IMR-90 (cell line): ENCODE measurements at regions not wholly inside any gene's neighbourhood (a gene's known extent, or its start where the extent isn't known, plus 50 kb on each side); places are given as distances from the start of the nearest gene placed in this dataset.

Source experiments
- ATAC-seq: fragments of 200-7000 bp; cut with Tn5 transposase; 2 replicates; pipeline ENCODE4 v1.9.1; 2020; ENCODE audit warnings: low read depth, mild to moderate bottlenecking, moderate library complexity
- BruUV-seq: library from RNA; stranded (reverse); fragments of 400-500 nt; replicated peaks from 2 replicates; lab custom pipeline; 2021; lab: Mats Ljungman, UMichigan
- CTCF ChIA-PET: fragments of 300-600 bp; formaldehyde crosslinking; extraction: SDS; loops from one replicate; lab custom pipeline; 2021; ENCODE audit warnings: antibody characterized with exemption; lab: Yijun Ruan, JAX
- POLR2A ChIA-PET: fragments of 300-600 bp; sonication (Branson Sonifier 250); formaldehyde crosslinking; loops from one replicate; lab custom pipeline; 2022; ENCODE audit warnings: antibody characterized with exemption; ENCODE audit not compliant: unreplicated experiment; lab: Charles Lee
- DNase-seq: peaks from one replicate; pipeline ENCODE4 v3.0.0; 2013
- H2AFZ ChIP-seq: replicated peaks from 2 replicates; pipeline ENCODE3; 2013; ENCODE audit warnings: low read length, mild to moderate bottlenecking; ENCODE audit not compliant: poor library complexity
- H2AK5ac ChIP-seq: 2 replicates; pipeline ENCODE4 v1.6.1; 2013; ENCODE audit warnings: low read depth, low read length, inconsistent platforms
- H2AK9ac ChIP-seq: replicated peaks from 2 replicates; pipeline ENCODE3; 2013; ENCODE audit warnings: mild to moderate bottlenecking, low read depth, low read length, moderate library complexity; ENCODE audit not compliant: poor library complexity
- H2BK120ac ChIP-seq: 2 replicates; pipeline ENCODE4 v1.6.1; 2013; ENCODE audit warnings: low read depth, low read length, inconsistent platforms
- H2BK15ac ChIP-seq: 3 replicates; pipeline ENCODE4 v1.6.1; 2013; ENCODE audit warnings: low read depth, low read length, inconsistent platforms
- H2BK20ac ChIP-seq: 2 replicates; pipeline ENCODE4 v1.6.1; 2013; ENCODE audit warnings: low read depth, mild to moderate bottlenecking, inconsistent platforms, low read length, moderate library complexity
- H2BK5ac ChIP-seq: 2 replicates; pipeline ENCODE4 v1.6.1; 2013; ENCODE audit warnings: mild to moderate bottlenecking, low read depth, low read length, inconsistent platforms; ENCODE audit not compliant: poor library complexity, severe bottlenecking
- H3K14ac ChIP-seq: replicated peaks from 2 replicates; pipeline ENCODE4 v1.6.1; 2013; ENCODE audit warnings: low read depth, low read length, inconsistent platforms
- H3K18ac ChIP-seq: 2 replicates; pipeline ENCODE4 v1.6.1; 2013; ENCODE audit warnings: low read depth, low read length, control low read depth
- H3K23ac ChIP-seq: 2 replicates; pipeline ENCODE4 v1.6.1; 2013; ENCODE audit warnings: low read depth, low read length, inconsistent platforms
- H3K27ac ChIP-seq: 2 replicates; pipeline ENCODE4 v1.5.1; 2013; ENCODE audit warnings: mild to moderate bottlenecking, control low read depth, low read length; ENCODE audit not compliant: insufficient read depth
- H3K27me3 ChIP-seq: 2 replicates; pipeline ENCODE4 v1.6.1; 2013; ENCODE audit warnings: low read length; ENCODE audit not compliant: control insufficient read depth, insufficient read depth
- H3K36me3 ChIP-seq: 2 replicates; pipeline ENCODE4 v1.6.1; 2013; ENCODE audit warnings: low read length, mixed read lengths; ENCODE audit not compliant: control insufficient read depth, insufficient read depth
- H3K4ac ChIP-seq: 2 replicates; pipeline ENCODE4 v1.6.1; 2013; ENCODE audit warnings: low read depth, low read length, inconsistent platforms
- H3K4me1 ChIP-seq: 2 replicates; pipeline ENCODE4 v1.6.1; 2013; ENCODE audit warnings: low read length, mixed read lengths; ENCODE audit not compliant: control insufficient read depth, insufficient read depth
- H3K4me2 ChIP-seq: 2 replicates; pipeline ENCODE4 v1.6.1; 2013; ENCODE audit warnings: low read depth, mild to moderate bottlenecking, control low read depth, low read length, moderate library complexity
- H3K4me3 ChIP-seq: 2 replicates; pipeline ENCODE4 v1.5.1; 2013; ENCODE audit warnings: low read depth, mild to moderate bottlenecking, control low read depth, low read length, moderate library complexity; ENCODE audit not compliant: insufficient read depth
- H3K56ac ChIP-seq: 2 replicates; pipeline ENCODE4 v1.6.1; 2013; ENCODE audit warnings: low read length, inconsistent platforms; ENCODE audit not compliant: insufficient read depth; ENCODE audit errors: extremely low read depth
- H3K79me1 ChIP-seq, 2 experiments: 2 replicates each; pipeline ENCODE4 v1.6.1; 2013; ENCODE audit warnings: low read length in 2 of 2, inconsistent platforms in 1 of 2, low read depth in 1 of 2
- H3K9ac ChIP-seq: 2 replicates; pipeline ENCODE4 v1.6.1; 2013; ENCODE audit warnings: low read depth, low read length, control low read depth
- H3K9me1 ChIP-seq: 2 replicates; pipeline ENCODE4 v1.6.1; 2013; ENCODE audit warnings: low read length, inconsistent platforms; ENCODE audit not compliant: insufficient read depth
- H3K9me3 ChIP-seq: 2 replicates; pipeline ENCODE4 v1.6.1; 2013; ENCODE audit warnings: low read length; ENCODE audit not compliant: control insufficient read depth, insufficient read depth
- H4K20me1 ChIP-seq: 2 replicates; pipeline ENCODE4 v1.6.1; 2013; ENCODE audit warnings: low read length, inconsistent platforms; ENCODE audit not compliant: insufficient read depth
- H4K5ac ChIP-seq: 2 replicates; pipeline ENCODE4 v1.6.1; 2013; ENCODE audit warnings: mild to moderate bottlenecking, low read depth, low read length, control low read depth
- H4K8ac ChIP-seq, 2 experiments: 2 replicates each; pipeline ENCODE4 v1.6.1; 2013; ENCODE audit warnings: low read depth in 2 of 2, low read length in 2 of 2, control low read depth in 1 of 2, inconsistent platforms in 1 of 2
- H4K91ac ChIP-seq: 2 replicates; pipeline ENCODE4 v1.6.1; 2013; ENCODE audit warnings: low read depth, low read length, inconsistent platforms; ENCODE audit not compliant: insufficient read depth
- BHLHE40 ChIP-seq: fragments of 150-350 bp; IDR thresholded peaks from 2 replicates; pipeline ENCODE4 v1.6.1; 2016; ENCODE audit warnings: mild to moderate bottlenecking, low read depth, low read length
- CEBPB ChIP-seq: IDR thresholded peaks from 2 replicates; pipeline ENCODE4 v1.6.1; 2012; ENCODE audit warnings: low read depth, low read length, improper control_type of control experiment
- CHD1 ChIP-seq: IDR thresholded peaks from 2 replicates; pipeline ENCODE4 v1.6.1; 2012; ENCODE audit warnings: low read depth, low read length, improper control_type of control experiment
- FOS ChIP-seq: fragments of 150-350 bp; IDR thresholded peaks from 2 replicates; pipeline ENCODE4 v1.6.1; 2016; ENCODE audit warnings: low read depth, low read length
- MAFK ChIP-seq: IDR thresholded peaks from 2 replicates; pipeline ENCODE4 v1.6.1; 2012; ENCODE audit warnings: low read depth, low read length, improper control_type of control experiment
- MAZ ChIP-seq: IDR thresholded peaks from 2 replicates; pipeline ENCODE4 v1.6.1; 2012; ENCODE audit warnings: low read depth, mild to moderate bottlenecking, low read length, improper control_type of control experiment, moderate library complexity, borderline replicate concordance
- MXI1 ChIP-seq: IDR thresholded peaks from 2 replicates; pipeline ENCODE4 v1.6.1; 2012; ENCODE audit warnings: low read depth, mild to moderate bottlenecking, low read length, moderate library complexity, borderline replicate concordance
- NFE2L2 ChIP-seq: fragments of 150-350 bp; IDR thresholded peaks from 2 replicates; pipeline ENCODE4 v1.6.1; 2016; ENCODE audit warnings: low read depth, mild to moderate bottlenecking, low read length
- POLR2A ChIP-seq: IDR thresholded peaks from 2 replicates; pipeline ENCODE4 v1.6.1; 2012; ENCODE audit warnings: mild to moderate bottlenecking, low read depth, low read length
- RAD21 ChIP-seq: IDR thresholded peaks from 2 replicates; pipeline ENCODE4 v1.6.1; 2012; ENCODE audit warnings: low read length, improper control_type of control experiment
- RCOR1 ChIP-seq: IDR thresholded peaks from 2 replicates; pipeline ENCODE4 v1.6.1; 2012; ENCODE audit warnings: mild to moderate bottlenecking, low read length, improper control_type of control experiment; ENCODE audit not compliant: insufficient replicate concordance
- RFX5 ChIP-seq: IDR thresholded peaks from 2 replicates; pipeline ENCODE4 v1.8.0; 2012; ENCODE audit warnings: low read depth, mild to moderate bottlenecking, low read length, moderate library complexity
- SMC3 ChIP-seq: fragments of 150-350 bp; IDR thresholded peaks from 2 replicates; pipeline ENCODE4 v1.6.1; 2016; ENCODE audit warnings: low read depth, mild to moderate bottlenecking, antibody characterized with exemption, low read length, moderate library complexity
- WGBS, 2 experiments: methylation state at CpG; one replicate each; pipeline versions ENCODE4 v1.1.5 to v1.1.7; 2013; ENCODE audit warnings: missing lambda C conversion rate in 2 of 2; ENCODE audit not compliant: insufficient read length in 1 of 2; ENCODE audit errors: extremely low coverage in 2 of 2; 5-methylcytosine and 5-hydroxymethylcytosine counted together
- dilution Hi-C: fragments of 300-500 bp; cut with HindIII; formaldehyde crosslinking; loops from one replicate; pipeline ENCODE4 v1.14.3; 2018; ENCODE audit warnings: low sequenced_read_pairs; ENCODE audit not compliant: unreplicated experiment
- in situ Hi-C: fragments of 300-500 bp; cut with MboI; formaldehyde crosslinking; loops from 3 replicates; pipeline ENCODE4 v1.14.3; 2019; ENCODE audit warnings: low sequenced_read_pairs, inconsistent platforms, mixed read lengths
- intact Hi-C: fragments of 100-400 bp; cut with micrococcal nuclease; formaldehyde crosslinking; loops from 2 replicates; pipeline ENCODE4 v1.10.0; 2022
- TF ChIP-seq, protein P1 (sequence below): fragments of 150-350 bp; IDR thresholded peaks from 2 replicates; pipeline ENCODE4 v1.6.1; 2017; ENCODE audit warnings: mild to moderate bottlenecking, antibody characterized with exemption, low read length, low read depth
- TF ChIP-seq, protein P2 (sequence below): fragments of 150-350 bp; IDR thresholded peaks from 2 replicates; pipeline ENCODE4 v1.6.1; 2016; ENCODE audit warnings: low read depth, mild to moderate bottlenecking, low read length, moderate library complexity, borderline replicate concordance
- TF ChIP-seq, protein P3 (sequence below): conservative IDR thresholded peaks from 2 replicates; pipeline ENCODE4 v1.5.1; 2012; ENCODE audit warnings: mild to moderate bottlenecking, low read depth, low read length, improper control_type of control experiment

DNA sequence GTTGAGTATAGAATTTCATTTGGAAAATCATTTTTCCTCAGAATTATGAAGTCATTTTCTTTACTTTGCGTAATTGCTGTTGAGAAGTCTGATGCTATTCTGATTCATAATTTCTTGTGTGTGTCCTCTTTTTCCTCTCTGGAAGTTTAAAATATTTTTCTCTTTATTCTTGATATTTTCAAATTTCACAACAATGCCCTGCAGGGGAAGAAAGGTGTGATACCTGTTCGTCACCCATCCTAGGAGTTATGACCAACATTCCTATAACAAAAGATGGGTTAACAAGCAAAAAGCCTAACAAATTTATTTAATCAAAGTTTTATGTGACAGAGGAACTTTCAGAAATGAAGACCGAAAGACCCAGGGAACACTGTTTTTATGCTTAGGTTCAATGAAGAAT, 171.5 kb upstream of the AKIRIN2 start:
- Histone ChIP-seq H3K9me3 (no peaks in the 10 kb centered on the region), H3K27me3 (peaks cover 16% of the 10 kb centered on the region), H4K91ac (no peak overlapping the region), H2BK5ac (no peak overlapping the region), H4K20me1 (no peaks in the 10 kb centered on the region), H3K23ac (no peak overlapping the region), H3K79me1 (no peaks in the 10 kb centered on the region), H4K8ac (no peak overlapping the region), H2BK15ac (no peak overlapping the region), H3K9ac (no peak overlapping the region), H2BK120ac (no peak overlapping the region), H3K4me3 (no peak overlapping the region), H3K4me1 (no peaks in the 10 kb centered on the region), H3K36me3 (no peaks in the 10 kb centered on the region), H2BK20ac (no peak overlapping the region), H2AFZ (no peak overlapping the region), H3K27ac (no peak overlapping the region), H3K14ac (no peak overlapping the region), H2AK9ac (no peak overlapping the region), H3K9me1 (no peaks in the 10 kb centered on the region), H2AK5ac (no peak overlapping the region), H3K4ac (no peak overlapping the region), H3K4me2 (no peak overlapping the region), H4K5ac (no peak overlapping the region), H3K56ac (no peak overlapping the region), H3K18ac (no peak overlapping the region)
- intact Hi-C loops (no loop called here), in situ Hi-C loops (no loop called here), dilution Hi-C loops (no loop called here)
- TF ChIP-seq NFE2L2: no peak
- TF ChIP-seq, protein P1, sequence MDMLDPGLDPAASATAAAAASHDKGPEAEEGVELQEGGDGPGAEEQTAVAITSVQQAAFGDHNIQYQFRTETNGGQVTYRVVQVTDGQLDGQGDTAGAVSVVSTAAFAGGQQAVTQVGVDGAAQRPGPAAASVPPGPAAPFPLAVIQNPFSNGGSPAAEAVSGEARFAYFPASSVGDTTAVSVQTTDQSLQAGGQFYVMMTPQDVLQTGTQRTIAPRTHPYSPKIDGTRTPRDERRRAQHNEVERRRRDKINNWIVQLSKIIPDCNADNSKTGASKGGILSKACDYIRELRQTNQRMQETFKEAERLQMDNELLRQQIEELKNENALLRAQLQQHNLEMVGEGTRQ: no peak
- TF ChIP-seq, protein P2, sequence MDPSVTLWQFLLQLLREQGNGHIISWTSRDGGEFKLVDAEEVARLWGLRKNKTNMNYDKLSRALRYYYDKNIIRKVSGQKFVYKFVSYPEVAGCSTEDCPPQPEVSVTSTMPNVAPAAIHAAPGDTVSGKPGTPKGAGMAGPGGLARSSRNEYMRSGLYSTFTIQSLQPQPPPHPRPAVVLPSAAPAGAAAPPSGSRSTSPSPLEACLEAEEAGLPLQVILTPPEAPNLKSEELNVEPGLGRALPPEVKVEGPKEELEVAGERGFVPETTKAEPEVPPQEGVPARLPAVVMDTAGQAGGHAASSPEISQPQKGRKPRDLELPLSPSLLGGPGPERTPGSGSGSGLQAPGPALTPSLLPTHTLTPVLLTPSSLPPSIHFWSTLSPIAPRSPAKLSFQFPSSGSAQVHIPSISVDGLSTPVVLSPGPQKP: no peak
- no peak for TF ChIP-seq CHD1
- TF ChIP-seq FOS: no peak
- TF ChIP-seq CEBPB: no peak
- TF ChIP-seq, protein P3, sequence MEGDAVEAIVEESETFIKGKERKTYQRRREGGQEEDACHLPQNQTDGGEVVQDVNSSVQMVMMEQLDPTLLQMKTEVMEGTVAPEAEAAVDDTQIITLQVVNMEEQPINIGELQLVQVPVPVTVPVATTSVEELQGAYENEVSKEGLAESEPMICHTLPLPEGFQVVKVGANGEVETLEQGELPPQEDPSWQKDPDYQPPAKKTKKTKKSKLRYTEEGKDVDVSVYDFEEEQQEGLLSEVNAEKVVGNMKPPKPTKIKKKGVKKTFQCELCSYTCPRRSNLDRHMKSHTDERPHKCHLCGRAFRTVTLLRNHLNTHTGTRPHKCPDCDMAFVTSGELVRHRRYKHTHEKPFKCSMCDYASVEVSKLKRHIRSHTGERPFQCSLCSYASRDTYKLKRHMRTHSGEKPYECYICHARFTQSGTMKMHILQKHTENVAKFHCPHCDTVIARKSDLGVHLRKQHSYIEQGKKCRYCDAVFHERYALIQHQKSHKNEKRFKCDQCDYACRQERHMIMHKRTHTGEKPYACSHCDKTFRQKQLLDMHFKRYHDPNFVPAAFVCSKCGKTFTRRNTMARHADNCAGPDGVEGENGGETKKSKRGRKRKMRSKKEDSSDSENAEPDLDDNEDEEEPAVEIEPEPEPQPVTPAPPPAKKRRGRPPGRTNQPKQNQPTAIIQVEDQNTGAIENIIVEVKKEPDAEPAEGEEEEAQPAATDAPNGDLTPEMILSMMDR: no peak
- TF ChIP-seq MAZ: no peak
- no peak for TF ChIP-seq MAFK
- no peak for TF ChIP-seq RFX5
- TF ChIP-seq RAD21: no peak
- TF ChIP-seq BHLHE40: no peak
- TF ChIP-seq SMC3: no peak
- no peak for TF ChIP-seq RCOR1
- no peak for TF ChIP-seq MXI1
- TF ChIP-seq POLR2A: no peak
- no peak for ATAC-seq
- DNase-seq: no peak
- WGBS, 2 experiments: 83% methylated on average over 1 of the region's 3 CpGs; no CpG with 5 or more reads in 1 of the 2 experiments
- ChIA-PET POLR2A (no interaction called here), CTCF (no interaction called here)
- BruUV-seq: no TSS peak
